GM12878 (cell line): ENCODE measurements at regions not wholly inside any gene's neighbourhood (a gene's known extent, or its start where the extent isn't known, plus 50 kb on each side); places are given as distances from the start of the nearest gene placed in this dataset.

Experiments used
- BHLHE40 ChIP-seq, 2 experiments: fragments of 450-650 bp in 1 of 2; IDR thresholded peaks; 2 replicates each; pipeline ENCODE4 v1.6.1; 2011 to 2017; ENCODE audit warnings: low read depth in 2 of 2, borderline replicate concordance in 1 of 2, improper control_type of control experiment in 1 of 2, low read length in 1 of 2, mild to moderate bottlenecking in 1 of 2
- CHD2 ChIP-seq: IDR thresholded peaks from 2 replicates; pipeline ENCODE4 v1.6.1; 2011; ENCODE audit warnings: low read depth, low read length, improper control_type of control experiment, borderline replicate concordance
- CHD4 ChIP-seq: fragments of 200-600 bp; sonication (generic); IDR thresholded peaks from 2 replicates; pipeline ENCODE4 v1.6.1; 2016; ENCODE audit warnings: mild to moderate bottlenecking
- CREB1 ChIP-seq: IDR thresholded peaks from 2 replicates; pipeline ENCODE4 v1.6.1; 2012; ENCODE audit warnings: low read depth, mild to moderate bottlenecking, inconsistent platforms
- FOXM1 ChIP-seq: IDR thresholded peaks from 2 replicates; pipeline ENCODE4 v1.6.1; 2012; ENCODE audit warnings: low read depth, mild to moderate bottlenecking, inconsistent platforms, low read length, moderate library complexity
- KDM1A ChIP-seq: fragments of 200-600 bp; sonication (generic); IDR thresholded peaks from 2 replicates; pipeline ENCODE4 v1.6.1; 2016; ENCODE audit warnings: borderline replicate concordance
- POLR2A ChIP-seq: IDR thresholded peaks from 2 replicates; pipeline ENCODE4 v1.6.1; 2011; ENCODE audit warnings: low read depth, mild to moderate bottlenecking, low read length
- POLR2AphosphoS5 ChIP-seq: IDR thresholded peaks from 2 replicates; pipeline ENCODE4 v1.6.1; 2011; ENCODE audit warnings: mild to moderate bottlenecking, low read length, inconsistent platforms
- RCOR1 ChIP-seq: conservative IDR thresholded peaks from 2 replicates; pipeline ENCODE4 v1.6.1; 2012; ENCODE audit warnings: low read depth, low read length, improper control_type of control experiment
- RFX5 ChIP-seq: IDR thresholded peaks from 2 replicates; pipeline ENCODE4 v1.6.1; 2011; ENCODE audit warnings: low read depth, low read length, improper control_type of control experiment
- SRF ChIP-seq, 2 experiments: IDR thresholded peaks; 2 replicates each; pipeline ENCODE4 v1.6.1; 2011; ENCODE audit warnings: low read depth in 2 of 2, low read length in 2 of 2, mild to moderate bottlenecking in 1 of 2, moderate library complexity in 1 of 2
- TAF1 ChIP-seq: IDR thresholded peaks from 2 replicates; pipeline ENCODE4 v1.6.1; 2011; ENCODE audit warnings: mild to moderate bottlenecking, low read depth, low read length, borderline replicate concordance
- TF ChIP-seq, protein P1 (sequence below), 3 experiments: IDR thresholded peaks in 2 of 3; conservative IDR thresholded peaks in 1 of 3; 2 replicates each; pipeline ENCODE4 v1.5.1; 2011; ENCODE audit warnings: low read depth in 3 of 3, low read length in 3 of 3, mild to moderate bottlenecking in 3 of 3, control low read depth in 2 of 3, moderate library complexity in 2 of 3, inconsistent platforms in 1 of 3, mixed read lengths in 1 of 3; ENCODE audit not compliant: control insufficient read depth in 2 of 3, insufficient read depth in 1 of 3; ENCODE audit errors: extremely low read depth in 1 of 3

DNA sequence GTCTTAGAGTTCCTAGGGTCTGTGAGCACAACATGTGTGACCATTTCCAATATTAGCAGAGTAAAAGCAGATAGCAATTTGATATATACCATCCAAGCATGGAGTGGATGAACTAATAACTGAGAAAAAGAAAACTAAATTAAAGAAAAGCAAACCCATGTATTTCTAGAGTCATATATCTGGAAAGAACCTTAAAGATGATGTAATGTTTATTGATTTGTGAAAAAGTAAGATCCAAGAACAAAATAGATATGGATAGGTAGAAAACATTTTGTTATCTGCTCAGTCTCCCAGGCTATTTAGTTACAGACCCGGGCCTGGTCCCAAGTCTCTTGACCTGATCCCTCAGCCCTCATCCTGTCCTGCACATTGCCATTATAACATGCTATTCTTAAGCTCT, 526.8 kb downstream of the EPM2A start:
- TF ChIP-seq RFX5 (no peak), CHD4 (no peak), POLR2A (no peak), POLR2AphosphoS5 (no peak), KDM1A (no peak), CHD2 (no peak), FOXM1 (no peak), RCOR1 (no peak), CREB1 (no peak), SRF (IDR thresholded peaks at IDR 0.05; ENCODE audit: low read depth in 2 of 2, low read length in 2 of 2) (no peak), BHLHE40 (IDR thresholded peaks at IDR 0.05; ENCODE audit: borderline replicate concordance in 1 of 2, low read depth in 2 of 2, low read length in 1 of 2) (no peak), TAF1 (no peak)
- TF ChIP-seq, protein P1, sequence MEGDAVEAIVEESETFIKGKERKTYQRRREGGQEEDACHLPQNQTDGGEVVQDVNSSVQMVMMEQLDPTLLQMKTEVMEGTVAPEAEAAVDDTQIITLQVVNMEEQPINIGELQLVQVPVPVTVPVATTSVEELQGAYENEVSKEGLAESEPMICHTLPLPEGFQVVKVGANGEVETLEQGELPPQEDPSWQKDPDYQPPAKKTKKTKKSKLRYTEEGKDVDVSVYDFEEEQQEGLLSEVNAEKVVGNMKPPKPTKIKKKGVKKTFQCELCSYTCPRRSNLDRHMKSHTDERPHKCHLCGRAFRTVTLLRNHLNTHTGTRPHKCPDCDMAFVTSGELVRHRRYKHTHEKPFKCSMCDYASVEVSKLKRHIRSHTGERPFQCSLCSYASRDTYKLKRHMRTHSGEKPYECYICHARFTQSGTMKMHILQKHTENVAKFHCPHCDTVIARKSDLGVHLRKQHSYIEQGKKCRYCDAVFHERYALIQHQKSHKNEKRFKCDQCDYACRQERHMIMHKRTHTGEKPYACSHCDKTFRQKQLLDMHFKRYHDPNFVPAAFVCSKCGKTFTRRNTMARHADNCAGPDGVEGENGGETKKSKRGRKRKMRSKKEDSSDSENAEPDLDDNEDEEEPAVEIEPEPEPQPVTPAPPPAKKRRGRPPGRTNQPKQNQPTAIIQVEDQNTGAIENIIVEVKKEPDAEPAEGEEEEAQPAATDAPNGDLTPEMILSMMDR (IDR thresholded peaks at IDR 0.05 in 2 of 3, conservative IDR thresholded peaks at IDR 0.05 in 1 of 3; ENCODE audit: control insufficient read depth in 2 of 3, extremely low read depth in 1 of 3, insufficient read depth in 1 of 3, low read depth in 3 of 3, low read length in 3 of 3): no peak
